Epithelial cell of esophagus (primary cell): ENCODE measurements at regions not wholly inside any gene's neighbourhood (a gene's known extent, or its start where the extent isn't known, plus 50 kb on each side); places are given as distances from the start of the nearest gene placed in this dataset.

Source experiments
- DNase-seq: peaks from one replicate; pipeline ENCODE4 v3.0.0; 2010; ENCODE audit warnings: low read depth
- H3K4me3 ChIP-seq: 2 replicates; pipeline ENCODE4 v1.5.1; 2011; ENCODE audit warnings: mild to moderate bottlenecking, low read length, control low read depth
- TF ChIP-seq, protein P1 (sequence below): IDR thresholded peaks from 2 replicates; pipeline ENCODE4 v1.5.1; 2011; ENCODE audit warnings: low read depth, mild to moderate bottlenecking, low read length, control low read depth, inconsistent platforms; ENCODE audit not compliant: insufficient read depth; ENCODE audit errors: missing control alignments

DNA sequence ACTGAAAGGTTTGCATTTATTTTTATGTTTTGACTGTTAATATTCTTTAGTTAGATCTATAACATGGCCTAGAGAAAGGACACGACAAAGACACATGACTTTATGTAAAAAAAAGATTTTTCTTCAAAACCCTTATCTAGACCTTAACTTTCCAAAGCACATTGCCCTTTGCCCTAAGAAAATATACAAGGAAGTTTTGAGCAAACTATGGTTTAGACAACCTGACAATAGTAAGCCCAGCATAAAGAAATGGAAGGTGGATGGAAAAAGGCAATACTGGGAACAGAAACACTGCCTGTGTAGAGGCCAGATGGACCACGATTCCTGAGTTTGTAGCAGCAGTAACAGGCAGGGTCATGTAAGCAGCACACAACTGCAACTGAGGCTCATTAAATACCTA lies 724.0 kb downstream of the GALC start:
- H3K4me3 ChIP-seq, result no peak overlapping the region
- no peak for DNase-seq
- TF ChIP-seq, protein P1, sequence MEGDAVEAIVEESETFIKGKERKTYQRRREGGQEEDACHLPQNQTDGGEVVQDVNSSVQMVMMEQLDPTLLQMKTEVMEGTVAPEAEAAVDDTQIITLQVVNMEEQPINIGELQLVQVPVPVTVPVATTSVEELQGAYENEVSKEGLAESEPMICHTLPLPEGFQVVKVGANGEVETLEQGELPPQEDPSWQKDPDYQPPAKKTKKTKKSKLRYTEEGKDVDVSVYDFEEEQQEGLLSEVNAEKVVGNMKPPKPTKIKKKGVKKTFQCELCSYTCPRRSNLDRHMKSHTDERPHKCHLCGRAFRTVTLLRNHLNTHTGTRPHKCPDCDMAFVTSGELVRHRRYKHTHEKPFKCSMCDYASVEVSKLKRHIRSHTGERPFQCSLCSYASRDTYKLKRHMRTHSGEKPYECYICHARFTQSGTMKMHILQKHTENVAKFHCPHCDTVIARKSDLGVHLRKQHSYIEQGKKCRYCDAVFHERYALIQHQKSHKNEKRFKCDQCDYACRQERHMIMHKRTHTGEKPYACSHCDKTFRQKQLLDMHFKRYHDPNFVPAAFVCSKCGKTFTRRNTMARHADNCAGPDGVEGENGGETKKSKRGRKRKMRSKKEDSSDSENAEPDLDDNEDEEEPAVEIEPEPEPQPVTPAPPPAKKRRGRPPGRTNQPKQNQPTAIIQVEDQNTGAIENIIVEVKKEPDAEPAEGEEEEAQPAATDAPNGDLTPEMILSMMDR, result no peak

DNA sequence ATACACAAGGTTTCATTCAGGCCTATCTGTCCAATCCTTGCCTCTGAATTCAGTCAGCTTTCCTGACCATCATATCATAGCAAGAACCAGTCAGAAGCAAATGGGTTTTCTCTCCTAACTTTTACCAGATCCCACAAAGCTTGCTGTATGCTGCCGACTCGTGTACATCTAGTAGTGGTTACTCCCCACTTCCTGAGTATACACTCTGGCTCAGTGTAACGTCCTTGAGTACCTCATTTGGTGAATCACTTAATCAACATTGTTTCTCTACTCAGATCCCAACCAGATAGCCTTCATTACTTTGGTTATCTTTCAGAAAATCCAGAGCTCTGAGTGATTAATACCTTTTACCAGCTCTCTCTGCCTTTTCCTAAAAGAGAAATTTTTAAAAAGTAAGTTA lies 728.2 kb downstream of the GALC start:
- no peak for DNase-seq
- no peak overlapping the region for H3K4me3 ChIP-seq
- TF ChIP-seq, protein P1, result no peak

DNA sequence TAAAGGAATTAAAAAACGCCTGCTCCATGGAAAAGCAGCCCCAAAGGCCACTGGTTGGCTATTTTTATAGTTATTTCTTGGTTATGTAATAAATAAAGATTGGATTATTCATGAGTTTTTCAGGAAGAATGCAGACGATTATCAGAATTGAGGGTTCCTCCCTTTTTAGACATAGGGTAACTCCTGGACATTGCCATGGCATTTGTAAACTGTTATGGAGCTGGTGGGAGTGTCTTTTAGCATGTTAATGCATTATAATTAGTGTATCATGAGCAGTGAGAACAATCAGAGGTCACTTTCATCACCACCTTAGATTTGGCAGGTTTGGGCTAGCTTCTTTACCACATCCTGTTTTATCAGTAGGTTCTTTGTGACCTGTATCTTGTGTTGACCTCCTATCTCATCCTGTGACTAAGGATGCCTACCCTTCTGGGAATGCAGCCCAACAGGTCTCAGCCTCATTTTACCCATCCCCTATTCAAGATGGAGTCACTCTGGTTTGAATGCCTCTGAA lies 728.7 kb downstream of the GALC start:
- peak; percentile 91 for DNase-seq
- TF ChIP-seq, protein P1, result no peak
- H3K4me3 ChIP-seq, result no peak overlapping the region

DNA sequence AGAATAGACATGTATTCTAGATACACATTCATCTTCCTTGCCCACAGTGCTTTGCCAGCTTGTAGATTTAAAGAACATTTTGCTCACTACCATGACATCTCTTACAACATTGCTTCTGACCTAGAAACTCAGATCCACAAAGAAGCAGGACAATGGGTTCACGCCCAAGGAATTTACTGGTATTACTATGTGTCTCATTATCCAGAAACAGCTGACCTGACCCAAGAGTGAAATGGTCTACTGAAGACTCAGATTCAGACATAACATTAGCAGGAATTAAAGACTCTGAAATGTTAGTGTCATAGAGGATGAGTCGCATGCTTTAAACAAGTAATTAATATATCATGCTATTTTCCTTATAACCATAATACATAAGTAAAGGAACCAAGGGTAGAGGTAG lies 731.4 kb downstream of the GALC start:
- DNase-seq, result peak; percentile 52
- no peak overlapping the region for H3K4me3 ChIP-seq
- TF ChIP-seq, protein P1, result no peak

DNA sequence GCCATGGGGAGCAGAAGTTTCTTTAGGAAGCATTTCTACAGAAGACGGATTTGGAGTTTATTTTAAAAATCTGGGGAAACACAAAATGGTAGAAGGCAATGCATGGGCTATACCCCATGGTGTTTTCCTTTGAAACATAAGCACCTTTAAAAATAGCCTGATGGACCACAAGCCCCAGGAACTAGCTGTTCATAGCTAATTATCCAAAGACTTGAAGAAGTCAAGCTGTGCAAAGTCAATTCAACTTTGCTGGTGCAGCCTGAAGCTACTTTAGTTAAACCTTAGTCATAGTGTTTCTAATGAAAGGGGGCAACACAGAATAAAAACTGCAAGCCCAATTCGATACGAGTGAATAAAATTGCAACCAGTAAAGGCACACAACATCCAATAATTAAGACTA lies 732.5 kb downstream of the GALC start:
- H3K4me3 ChIP-seq, result no peak overlapping the region
- DNase-seq, result no peak
- TF ChIP-seq, protein P1, result no peak

DNA sequence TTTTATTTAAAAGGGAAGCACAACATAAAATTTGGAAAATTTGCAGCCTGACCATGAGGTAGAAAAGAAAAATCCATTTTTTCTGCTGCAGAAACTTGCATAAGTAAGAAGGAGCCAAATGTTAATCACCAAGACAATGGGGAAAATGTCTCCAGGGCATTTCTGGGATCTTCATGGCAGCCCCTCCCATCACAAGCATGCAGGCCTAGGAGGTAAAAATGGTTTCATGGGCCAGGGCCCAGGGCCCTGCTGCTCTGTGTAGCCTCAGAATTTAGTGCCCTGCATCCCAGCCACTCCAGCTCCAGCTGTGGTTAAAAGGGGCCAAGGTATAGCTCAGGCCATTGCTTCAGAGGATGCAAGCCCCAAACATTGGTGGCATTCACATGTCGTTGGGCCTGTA lies 735.6 kb downstream of the GALC start:
- no peak overlapping the region for H3K4me3 ChIP-seq
- TF ChIP-seq, protein P1, result no peak
- DNase-seq, result peak; percentile 18

DNA sequence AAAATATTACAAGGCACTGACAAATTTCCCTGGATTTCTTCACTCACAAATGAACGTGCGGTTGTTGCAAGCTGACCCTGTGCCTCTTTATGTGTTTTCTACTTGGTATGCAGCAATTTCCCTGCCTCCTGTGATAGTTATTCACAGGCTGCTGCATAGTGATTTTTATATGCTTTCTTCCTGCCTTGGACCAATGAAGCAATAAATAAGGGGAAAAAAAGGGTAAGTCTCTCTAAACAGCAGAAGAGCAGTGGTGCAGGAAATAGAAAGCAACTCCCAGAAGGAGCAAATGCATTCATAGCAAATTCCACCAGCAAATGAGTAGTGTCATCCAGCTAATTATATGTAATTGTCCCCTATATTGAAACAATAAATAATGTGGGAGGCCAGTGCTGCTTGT lies 737.9 kb downstream of the GALC start:
- no peak overlapping the region for H3K4me3 ChIP-seq
- no peak for DNase-seq
- TF ChIP-seq, protein P1, result no peak
